Hepatocyte (in vitro differentiated cells): ENCODE measurements at regions not wholly inside any gene's neighbourhood (a gene's known extent, or its start where the extent isn't known, plus 50 kb on each side); places are given as distances from the start of the nearest gene placed in this dataset.

Source experiments
- CTCF ChIP-seq: fragments of 200-600 bp; sonication (generic); IDR thresholded peaks from 2 replicates; pipeline ENCODE4 v1.5.1; 2016; ENCODE audit warnings: antibody characterized with exemption, mild to moderate bottlenecking; ENCODE audit not compliant: poor library complexity
- EZH2 ChIP-seq: fragments of 200-600 bp; sonication (generic); IDR thresholded peaks from 2 replicates; pipeline ENCODE4 v1.6.1; 2016; ENCODE audit warnings: antibody characterized with exemption, mild to moderate bottlenecking, borderline replicate concordance

- TF ChIP-seq CTCF (no peak), EZH2 (no peak)
Measured at GRCh38 chr3:124540550-124541211, 189.6 kb upstream of the UMPS start.
